HG03139 (cell line): ENCODE measurements at regions not wholly inside any gene's neighbourhood (a gene's known extent, or its start where the extent isn't known, plus 50 kb on each side); places are given as distances from the start of the nearest gene placed in this dataset.

Experiments used
- ATAC-seq: cut with Tn5 transposase; IDR thresholded peaks from one replicate; pipeline ENCODE4 v1.9.1; 2021; ENCODE audit not compliant: unreplicated experiment

DNA sequence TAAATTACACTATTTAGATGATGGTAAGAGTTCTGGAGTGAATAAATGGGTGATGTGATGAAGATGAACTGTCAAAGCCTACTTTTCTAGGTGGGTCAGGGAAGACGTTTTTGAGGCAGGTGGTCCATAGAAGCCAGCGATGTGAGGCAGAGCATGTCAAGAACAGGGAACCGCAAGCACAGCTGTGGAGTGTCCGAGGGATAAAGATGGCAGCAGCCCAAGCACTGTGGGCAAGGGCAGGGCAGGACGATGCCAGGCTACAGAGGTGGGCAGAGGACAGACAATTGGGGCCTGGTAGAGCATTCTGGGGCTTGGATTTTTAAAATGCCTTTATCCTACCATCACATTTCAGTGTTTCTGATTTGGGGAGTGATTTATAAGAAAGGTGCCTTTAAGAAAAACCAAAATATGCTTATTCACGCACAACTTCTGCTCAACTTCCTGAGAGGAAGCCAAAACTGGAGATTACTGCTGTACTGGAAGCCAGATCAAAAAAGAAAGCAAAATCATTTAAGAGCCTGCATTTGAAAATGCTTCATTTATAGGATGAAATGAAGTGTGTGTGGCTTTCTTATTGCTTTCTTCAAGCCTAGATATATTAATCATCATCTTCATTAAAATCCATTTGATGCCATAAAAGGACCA lies 119.0 kb upstream of the WDR17 start:
- ATAC-seq = no peak

DNA sequence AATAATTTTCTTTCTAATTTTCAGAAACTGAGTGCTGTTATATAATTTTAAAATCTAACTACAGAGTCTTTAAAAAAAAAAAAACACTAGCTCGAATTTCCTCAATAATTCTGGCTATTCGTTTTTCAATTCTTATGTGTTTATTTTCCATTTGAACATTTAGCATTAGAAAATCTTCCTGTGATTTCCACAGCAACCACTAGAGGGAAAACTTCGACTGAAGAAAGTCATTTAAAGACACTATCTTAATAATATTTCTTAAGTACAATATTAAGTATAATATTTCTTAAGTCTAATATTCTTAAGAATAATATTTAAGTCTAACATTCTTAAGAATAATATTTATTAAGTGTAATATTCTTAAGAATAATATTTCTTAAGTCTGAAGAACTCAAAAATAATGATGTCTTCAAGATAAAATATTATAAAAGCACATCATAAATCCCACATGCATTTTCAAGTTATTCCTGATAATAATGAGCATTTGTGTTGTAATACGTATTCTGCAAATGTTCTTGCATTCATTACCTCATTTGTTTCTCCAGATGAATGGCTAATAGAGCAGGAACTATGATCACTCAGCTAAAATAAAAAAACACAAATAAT lies 118.4 kb upstream of the WDR17 start:
- ATAC-seq = no peak

GRCh38 chr4:175951794-175952193 lies 113.8 kb upstream of the WDR17 start:
- ATAC-seq = no peak

- ATAC-seq = no peak
Observed at GRCh38 chr4:175953116-175953515, 112.5 kb upstream of the WDR17 start.

- peak; percentile 81 for ATAC-seq
Observed at GRCh38 chr4:175953960-175954521, 111.6 kb upstream of the WDR17 start.

- ATAC-seq = no peak
Observed at GRCh38 chr4:175954685-175955084, 111.0 kb upstream of the WDR17 start.

GRCh38 chr4:175961604-175962003 lies 104.0 kb upstream of the WDR17 start:
- peak; percentile 74 for ATAC-seq

DNA sequence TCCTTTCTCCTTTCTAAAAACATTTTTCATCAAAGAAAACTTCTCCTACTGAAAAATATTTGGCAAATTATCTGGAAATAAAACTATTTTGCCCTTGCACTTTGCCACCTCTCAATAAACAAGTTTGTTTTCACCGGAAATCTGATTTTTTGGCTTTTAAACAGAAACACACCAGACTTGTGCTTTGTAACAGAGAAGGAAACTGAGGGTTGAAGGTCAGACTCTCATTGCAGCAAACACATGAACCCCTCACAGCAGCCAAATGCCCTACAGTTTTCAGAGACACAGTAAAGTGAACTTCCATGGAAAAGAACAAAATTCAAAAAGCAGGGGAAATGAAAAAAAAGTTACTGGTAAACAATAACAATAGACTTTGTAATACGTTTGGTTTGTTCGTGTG lies 95.6 kb upstream of the WDR17 start:
- ATAC-seq = no peak

GRCh38 chr4:175970724-175971123 lies 94.9 kb upstream of the WDR17 start:
- no peak for ATAC-seq

DNA sequence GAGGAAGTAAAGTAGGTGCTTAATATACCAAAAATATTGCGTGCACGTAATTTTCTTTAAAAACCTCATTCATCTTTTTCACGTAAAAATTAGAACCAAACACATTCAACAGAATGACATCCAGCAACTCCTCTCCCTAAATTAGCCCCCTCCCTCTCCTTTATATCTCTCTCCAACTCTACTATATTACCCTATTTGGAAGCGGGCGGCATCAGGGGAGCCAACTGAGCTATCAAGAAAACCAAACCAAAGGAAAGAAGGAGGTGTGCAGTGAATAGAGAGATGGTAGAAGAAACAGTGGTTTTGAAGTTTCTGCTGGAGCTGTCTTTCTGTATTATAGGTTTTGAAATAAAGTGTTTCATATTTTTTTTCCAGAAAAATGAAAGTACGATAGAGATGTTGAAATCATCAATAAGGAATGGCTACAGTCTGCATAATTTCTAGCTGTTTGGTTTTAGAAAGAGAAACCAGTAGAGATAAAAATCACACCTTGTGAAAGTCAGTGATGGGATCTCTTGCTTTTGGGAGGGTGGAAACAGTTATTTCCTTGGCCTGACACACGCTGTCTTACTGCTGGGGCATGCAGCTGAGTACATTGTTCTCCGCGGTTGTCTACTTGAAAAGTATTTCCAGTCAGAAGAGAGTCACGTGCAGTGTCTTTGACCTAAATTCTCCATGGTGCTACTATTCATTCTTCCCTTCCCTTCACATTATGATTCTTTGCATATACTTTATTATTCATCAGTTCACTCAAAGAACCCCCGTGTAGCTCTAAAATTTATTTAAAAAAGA lies 94.1 kb upstream of the WDR17 start:
- ATAC-seq = no peak

GRCh38 chr4:175973027-175973923 lies 92.4 kb upstream of the WDR17 start:
- no peak for ATAC-seq

DNA sequence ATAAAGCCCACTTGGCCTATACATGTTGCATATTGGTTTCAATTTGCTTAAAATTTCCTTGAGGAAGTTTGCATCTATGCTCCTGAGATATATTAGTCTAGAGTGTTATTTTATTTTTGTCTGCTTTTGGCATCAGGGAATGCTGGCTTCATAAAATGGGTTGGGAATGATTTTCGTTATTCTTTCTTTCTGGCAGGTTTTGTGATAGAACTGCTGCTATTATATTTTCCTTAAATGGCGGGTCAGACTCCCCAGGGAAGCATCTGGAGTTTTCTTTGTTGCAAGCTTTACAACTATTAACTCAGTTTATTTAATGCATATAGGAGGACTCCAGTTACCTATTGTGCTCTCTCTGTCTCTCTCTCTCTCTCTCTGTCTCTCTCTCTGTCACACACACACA lies 82.0 kb upstream of the WDR17 start:
- ATAC-seq = no peak

DNA sequence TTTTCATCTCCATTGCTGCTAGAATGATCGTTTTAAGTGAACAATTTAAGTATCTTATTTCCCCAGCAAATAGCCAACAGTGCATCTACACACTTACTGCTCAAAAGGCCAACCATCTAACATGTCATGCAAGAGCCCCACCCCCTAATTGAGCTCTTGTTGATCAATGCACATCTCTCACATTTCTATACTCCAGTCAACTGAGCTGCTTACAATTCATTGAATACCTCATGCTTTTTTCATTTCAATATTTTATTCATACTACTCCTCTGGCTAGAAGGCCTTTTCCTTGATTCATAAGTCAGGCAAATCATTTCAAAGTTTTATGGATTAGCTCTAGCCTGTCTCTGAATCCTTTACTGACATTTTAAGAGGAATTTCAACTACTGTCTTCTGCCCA lies 79.0 kb upstream of the WDR17 start:
- ATAC-seq = no peak

DNA sequence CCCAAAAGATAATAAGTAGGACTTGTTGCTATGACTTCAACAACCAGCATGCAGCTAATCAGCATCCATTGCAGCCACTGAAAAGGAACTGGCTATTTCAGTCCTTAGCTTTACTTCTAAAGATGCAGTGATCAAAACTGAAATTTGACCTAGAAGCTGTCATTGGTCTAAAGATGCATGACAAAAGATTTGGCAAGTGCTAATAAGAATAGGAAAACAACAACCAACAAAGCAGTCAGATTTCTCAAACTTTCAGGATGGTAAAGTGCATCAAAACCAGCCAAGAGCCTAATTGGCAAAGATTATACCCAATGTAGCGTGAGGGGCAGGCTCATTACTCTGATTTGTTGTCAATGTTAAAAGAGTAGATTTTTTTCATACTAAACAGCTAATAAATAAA lies 77.1 kb upstream of the WDR17 start:
- no peak for ATAC-seq

DNA sequence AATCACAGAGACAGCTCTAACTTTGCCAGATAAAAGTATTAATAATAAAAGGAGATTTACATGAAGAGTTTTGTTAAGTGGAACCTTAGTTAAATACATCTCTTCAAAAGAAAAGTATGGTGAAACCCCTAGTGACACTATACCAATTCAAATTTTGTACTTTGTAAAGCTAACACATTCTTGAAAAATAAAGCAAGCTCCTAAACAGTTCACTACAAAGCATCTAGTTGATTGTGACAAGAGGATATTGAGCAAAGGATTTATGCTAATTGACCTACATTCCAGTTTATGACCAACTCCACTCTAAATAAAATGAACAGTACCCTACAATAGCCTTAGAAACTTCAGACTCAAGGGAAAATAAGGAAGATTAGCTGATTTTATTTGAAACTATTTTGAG lies 69.4 kb upstream of the WDR17 start:
- ATAC-seq = no peak

GRCh38 chr4:175997291-175997690 lies 68.3 kb upstream of the WDR17 start:
- no peak for ATAC-seq

DNA sequence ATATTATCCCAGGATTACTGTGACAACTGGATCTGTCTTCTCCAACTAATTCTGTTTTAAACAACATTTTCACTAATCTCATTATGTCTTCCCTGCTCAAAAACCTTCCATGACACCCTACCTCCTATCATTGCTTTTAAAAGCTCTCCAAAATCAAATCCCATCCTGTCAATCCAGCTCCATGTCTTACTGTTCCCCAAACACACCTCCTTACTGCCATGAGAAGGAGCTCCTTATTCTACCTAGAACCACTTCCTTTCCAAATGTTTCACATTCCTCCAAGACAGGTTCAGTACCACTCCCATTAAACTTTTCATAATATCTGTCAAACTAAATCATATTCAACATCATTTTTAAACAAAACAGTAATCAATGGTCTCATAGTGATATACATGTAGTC lies 66.9 kb upstream of the WDR17 start:
- ATAC-seq = no peak

GRCh38 chr4:175999944-176000343 lies 65.7 kb upstream of the WDR17 start:
- ATAC-seq = no peak

DNA sequence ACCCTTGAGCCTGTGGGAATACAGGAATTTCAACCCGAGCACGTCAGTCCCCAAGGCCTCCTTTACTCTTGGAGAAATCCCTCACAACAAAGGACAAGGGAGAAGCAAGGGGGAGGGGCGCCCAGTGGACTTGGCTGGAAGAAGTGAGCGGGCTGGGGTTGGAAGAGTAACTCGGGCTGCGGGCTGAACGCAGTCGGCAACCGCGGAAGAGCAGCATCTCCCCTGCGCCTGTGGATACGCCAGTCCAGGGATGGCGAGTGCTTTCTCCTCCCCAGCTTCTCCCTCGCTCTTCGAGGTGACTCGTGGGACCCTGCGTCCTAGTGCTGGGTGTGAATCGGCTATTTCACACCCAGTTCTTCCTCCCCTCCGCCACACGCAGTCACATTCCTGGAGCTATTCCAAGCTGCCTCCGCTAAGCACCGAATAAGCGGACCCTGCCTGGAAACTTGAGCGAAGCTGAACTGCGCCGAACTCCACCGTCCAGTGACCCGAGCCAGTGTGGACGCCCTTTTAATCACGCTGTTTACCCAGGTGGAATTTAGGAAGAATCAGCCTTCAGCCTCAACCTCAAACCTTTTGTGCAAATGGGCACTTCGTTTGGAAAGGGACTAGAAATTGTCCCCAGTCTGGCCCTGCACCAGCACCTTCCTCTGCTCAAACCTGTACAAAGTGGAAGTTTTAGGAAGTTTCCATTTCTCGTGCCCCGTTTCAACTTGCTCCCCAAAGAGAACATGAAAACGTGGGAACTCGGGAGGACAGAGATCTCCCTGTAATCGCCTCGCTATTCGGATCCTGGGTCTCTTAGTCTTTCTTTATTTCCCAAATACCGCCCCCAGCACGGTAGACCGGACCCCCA lies 64.3 kb upstream of the WDR17 start:
- ATAC-seq = no peak

- ATAC-seq = peak; percentile 89
Observed at GRCh38 chr4:176002007-176002613, 63.5 kb upstream of the WDR17 start.
